ENCODE measurements at regions not wholly inside any gene's neighbourhood (a gene's known extent, or its start where the extent isn't known, plus 50 kb on each side); places are given as distances from the start of the nearest gene placed in this dataset.

DNA sequence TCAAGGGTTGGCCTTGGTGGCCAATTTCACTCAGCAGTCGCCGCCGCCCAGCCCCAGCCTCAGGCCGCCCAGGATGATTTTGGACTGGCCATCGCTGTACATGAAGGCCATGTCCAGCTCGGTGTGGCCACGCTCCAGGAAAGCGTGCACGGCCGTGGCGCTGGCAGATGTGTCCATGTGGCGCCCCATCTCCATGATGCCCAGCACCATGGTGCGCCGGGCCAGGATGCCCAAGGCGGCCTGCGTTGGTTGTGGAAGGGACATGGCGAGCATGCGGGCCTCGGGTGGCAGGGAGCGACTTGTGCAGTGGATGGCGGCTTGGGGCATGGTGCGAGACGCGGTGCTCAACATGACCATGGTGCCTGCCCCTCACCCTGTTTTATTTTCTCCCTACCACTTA, 55.4 kb downstream of the ZCCHC12 start:
- DNase-seq, result no peak

DNA sequence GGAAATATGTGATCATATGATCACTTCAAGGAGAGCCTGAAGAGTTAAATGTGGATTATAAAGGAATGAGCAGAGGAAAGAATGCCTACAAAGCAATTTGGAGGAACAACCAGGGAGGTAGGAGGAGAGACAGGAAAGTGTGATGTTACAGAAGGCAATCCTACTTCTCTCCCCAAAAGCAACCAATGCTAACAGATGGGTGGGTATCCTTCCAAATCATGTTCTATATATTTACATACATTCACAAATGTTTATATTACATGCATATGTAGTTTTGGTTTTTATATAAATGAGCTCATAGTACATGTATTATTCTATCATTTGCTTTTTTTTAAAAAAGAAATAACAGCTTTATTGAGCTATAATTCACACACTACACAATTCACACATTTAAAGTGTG, 56.0 kb downstream of the ZCCHC12 start:
- no peak for DNase-seq

DNA sequence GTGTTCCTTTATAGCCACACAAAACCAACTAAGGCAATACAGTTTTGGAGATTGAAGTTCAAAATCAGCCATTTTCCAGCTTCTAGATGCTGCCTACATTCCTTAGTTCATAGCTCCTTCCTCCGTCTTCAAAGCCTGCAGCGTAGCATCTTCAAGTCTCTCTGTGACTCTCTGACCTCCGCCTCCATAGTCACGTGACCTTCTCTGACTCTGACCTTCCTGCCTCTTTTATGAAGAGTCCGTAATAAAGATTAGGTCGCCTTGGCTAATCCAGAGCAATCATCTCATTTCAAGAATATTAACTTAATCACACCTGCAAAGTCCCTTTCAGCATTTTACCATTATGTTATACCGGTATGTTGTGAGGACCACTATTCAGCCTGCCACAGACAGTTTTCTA, 60.4 kb downstream of the ZCCHC12 start:
- DNase-seq, result no peak

DNA sequence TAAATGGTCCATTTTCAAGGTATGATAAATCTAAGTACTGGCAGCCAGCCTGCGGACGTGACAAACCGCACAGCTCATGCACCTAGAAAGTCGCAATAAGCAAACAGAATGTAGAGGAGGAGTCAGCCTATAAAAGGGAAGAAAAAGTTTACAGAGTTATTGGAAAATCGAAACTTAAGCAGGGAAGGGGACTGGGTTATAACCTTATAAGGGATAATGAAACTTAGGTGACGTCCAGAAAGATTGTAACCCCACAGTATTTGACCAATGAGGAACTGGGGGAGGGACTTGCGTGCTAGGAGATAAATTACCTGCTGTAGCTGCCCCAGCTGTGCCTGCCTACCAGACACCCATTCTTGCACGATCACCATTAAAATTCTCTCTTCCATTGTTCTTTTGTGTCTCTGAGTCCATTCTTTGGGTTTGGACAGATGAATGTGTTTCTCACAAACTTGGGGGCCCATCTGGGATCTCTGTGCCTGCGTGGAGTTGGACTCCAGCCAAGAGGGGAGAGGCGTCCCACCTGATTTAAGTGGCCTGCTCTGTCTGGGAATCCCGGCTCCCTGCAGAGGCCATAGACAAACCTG, 61.0 kb downstream of the ZCCHC12 start:
- no peak for DNase-seq

DNA sequence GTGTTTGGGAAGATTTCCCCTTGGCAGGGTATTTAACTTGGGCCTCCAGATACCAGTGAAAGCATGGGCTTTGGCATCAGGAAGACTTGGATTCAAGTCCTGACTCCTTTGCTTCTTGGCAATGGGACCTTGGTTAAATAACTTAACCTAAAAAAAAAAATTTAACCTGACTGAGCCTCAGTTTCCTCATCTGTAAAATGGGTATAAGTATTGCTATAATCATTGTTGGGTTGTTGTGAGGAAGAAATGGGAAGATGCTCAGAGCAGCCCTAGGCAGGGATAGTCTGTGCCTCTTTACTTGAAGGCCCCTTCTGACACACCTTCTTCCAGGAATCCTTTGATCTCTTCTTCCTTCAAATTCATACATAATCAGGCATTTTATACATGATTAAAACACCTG, 70.3 kb downstream of the ZCCHC12 start:
- DNase-seq, result no peak

DNA sequence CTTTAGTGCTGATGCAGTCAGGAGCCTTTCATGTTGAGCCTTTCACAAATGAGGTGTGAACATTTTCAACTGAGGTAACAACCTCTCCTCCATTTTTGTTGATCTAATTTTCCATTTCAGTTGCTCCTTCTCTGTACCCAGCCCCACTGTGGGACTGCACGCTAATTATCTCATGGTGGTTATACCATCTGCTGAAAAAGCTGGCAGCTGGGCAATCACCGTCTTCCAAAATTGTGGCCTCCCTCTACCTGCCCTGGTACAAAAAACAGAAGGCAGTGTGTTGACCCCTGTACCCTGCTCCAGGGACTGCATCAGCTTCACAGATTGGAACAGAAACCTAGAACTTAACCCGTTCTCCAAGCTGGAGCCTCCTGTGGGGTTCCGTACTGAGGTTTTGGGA, 72.4 kb upstream of the LONRF3 start:
- DNase-seq, result peak; percentile 90

DNA sequence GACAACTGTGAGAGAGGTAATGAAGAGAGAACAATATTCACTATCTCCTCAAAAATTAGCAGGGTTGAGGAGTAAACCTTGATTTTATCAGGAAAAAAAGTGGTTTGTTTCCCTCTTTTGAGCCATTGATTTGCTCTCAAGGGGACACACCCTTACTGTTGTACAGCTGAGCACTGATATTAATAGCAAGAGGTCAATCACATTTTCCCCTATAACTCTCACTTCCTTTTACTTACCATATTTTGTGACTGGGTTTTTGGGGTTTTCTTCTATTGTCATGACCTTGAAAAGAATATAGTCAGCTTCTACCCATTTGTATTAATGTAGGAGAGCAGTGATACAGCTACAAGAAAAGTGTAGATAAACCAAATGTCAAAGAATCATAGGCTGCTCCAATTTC, 70.2 kb upstream of the LONRF3 start:
- no peak for DNase-seq

DNA sequence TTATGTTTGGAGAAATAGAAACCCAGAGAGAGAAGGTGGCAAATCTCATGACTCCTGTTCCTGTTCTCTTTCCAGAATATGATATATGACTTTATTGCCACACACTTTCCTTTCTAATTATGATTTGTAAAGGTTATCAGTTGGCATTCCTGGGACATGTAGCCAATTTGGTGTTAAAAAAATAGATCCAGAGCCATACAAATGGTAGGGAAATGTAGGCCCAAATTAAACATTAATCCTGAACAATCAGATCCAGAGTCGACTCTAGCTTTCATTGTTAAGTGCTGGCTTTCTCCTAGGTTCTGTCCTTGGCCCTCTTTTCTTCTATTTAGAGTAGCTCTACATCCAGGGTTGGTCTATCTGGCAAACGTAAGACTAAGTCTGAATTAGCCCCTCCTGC, 69.8 kb upstream of the LONRF3 start:
- no peak for DNase-seq

Data from NCI-H69 (cell line).